ENCODE measurements at regions not wholly inside any gene's neighbourhood (a gene's known extent, or its start where the extent isn't known, plus 50 kb on each side); places are given as distances from the start of the nearest gene placed in this dataset.

GRCh38 chr3:135364676-135365075, 569.6 kb downstream of the EPHB1 start:
- TF ChIP-seq TAF1 (IDR thresholded peaks at IDR 0.05; ENCODE audit: low read depth) (no peak), RAD21 (IDR thresholded peaks at IDR 0.05; ENCODE audit: low read depth) (no peak), FOXM1 (IDR thresholded peaks at IDR 0.05; ENCODE audit: borderline replicate concordance, low read depth) (no peak), TCF12 (IDR thresholded peaks at IDR 0.05; ENCODE audit: low read depth) (no peak), YY1 (IDR thresholded peaks at IDR 0.05; ENCODE audit: low read depth) (no peak), REST (IDR thresholded peaks at IDR 0.05; ENCODE audit: low read depth) (no peak), EP300 (IDR thresholded peaks at IDR 0.05; ENCODE audit: borderline replicate concordance) (no peak), MAX (IDR thresholded peaks at IDR 0.05) (no peak), EGR1 (IDR thresholded peaks at IDR 0.05) (no peak), TEAD4 (IDR thresholded peaks at IDR 0.05) (no peak), ZBTB7A (IDR thresholded peaks at IDR 0.05; ENCODE audit: low read depth) (no peak), CEBPB (IDR thresholded peaks at IDR 0.05) (no peak), USF1 (IDR thresholded peaks at IDR 0.05) (no peak)

Data from Ishikawa (cell line).